GM21619 (cell line): ENCODE measurements at regions not wholly inside any gene's neighbourhood (a gene's known extent, or its start where the extent isn't known, plus 50 kb on each side); places are given as distances from the start of the nearest gene placed in this dataset.
"Not testable (repeated sequence)": the region's sequence is repeated elsewhere in the genome, so short reads cannot be mapped to it uniquely, and the experiment has no call there.

Experiments used
- ATAC-seq: cut with Tn5 transposase; IDR thresholded peaks from one replicate; pipeline ENCODE4 v1.9.1; 2021; ENCODE audit not compliant: unreplicated experiment

DNA sequence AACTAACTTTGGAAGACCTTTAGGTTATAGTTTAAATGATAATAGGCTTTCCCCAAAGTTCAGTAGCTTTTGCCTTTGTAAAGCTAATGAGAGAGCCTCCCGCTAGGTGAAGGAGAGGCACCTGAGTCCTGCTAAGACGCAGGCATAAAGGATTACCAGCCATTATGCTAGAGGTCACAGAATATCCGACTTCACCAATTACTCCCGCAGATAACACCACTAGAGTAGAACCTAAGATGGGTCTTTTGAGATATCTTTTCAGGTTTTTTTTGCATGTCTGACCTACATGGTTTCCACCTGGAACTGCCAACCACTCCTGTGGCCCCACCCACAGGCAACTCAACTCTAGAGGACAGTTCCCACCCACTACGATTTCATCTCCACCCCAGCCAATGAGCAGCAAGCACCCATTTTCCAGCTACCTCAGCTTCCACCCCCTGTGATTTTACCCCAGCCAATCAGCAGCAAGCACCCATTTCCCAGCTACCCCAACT, 314.3 kb downstream of the BRD1 start:
- ATAC-seq: no peak

DNA sequence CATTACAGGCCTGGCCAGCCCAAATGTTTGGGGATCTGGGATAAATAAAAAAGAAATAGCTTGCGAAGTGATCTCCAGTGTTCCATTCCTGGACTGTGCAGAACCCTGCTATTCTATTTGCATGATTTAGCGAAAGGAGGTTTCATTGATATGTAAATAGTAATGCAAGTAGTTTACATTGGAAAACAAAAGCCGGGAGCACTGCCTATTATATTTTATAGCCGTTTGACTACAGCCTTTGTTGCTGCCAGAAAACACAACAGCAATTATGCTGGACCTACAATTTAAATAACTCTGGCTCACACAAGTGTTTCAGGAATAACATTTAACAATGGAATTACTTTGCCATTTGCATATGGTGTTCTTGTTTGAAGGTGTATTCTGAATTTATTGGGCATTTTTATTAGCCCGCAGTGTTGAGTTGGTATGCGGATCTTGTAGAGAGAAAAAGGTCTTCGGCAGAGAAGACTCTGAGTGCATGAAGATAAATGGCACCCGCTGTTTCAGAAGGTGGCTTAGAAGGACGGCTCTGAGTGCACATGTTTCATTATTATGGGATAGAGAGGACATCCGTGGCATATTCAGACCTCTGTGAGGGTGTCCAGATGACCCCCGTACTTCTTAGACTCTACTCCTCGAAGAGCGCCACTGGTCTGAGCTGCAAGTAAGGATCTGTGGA, 315.0 kb downstream of the BRD1 start:
- ATAC-seq: no peak

DNA sequence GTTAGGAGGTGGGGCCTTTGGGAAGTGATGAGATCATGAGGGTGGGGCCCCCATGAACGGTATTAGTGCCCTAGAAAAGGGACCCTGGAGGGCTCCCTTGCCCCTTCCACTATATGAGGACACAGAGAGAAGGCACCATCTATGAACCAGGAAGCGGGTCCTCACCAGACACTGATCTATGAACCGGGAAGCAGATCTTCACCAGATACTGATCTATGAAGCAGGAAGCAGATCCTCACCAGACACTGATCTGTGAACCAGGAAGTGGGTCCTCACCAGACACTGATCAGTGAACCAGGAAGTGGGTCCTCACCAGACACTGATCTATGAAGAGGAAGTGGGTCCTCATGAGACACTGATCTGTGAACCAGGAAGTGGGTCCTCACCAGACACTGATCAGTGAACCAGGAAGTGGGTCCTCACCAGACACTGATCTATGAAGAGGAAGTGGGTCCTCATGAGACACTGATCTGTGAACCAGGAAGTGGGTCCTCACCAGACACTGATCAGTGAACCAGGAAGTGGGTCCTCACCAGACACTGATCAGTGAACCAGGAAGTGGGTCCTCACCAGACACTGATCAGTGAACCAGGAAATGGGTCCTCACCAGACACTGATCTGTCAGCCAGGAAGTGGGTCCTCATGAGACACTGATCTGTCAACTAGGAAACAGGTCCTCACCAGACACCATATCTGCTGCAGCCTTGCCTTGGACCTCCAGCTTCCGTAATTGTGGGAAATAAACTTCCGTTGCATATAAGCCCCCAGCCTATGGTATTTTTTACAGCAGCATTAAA, 316.1 kb downstream of the BRD1 start:
- ATAC-seq: not testable (repeated sequence)

DNA sequence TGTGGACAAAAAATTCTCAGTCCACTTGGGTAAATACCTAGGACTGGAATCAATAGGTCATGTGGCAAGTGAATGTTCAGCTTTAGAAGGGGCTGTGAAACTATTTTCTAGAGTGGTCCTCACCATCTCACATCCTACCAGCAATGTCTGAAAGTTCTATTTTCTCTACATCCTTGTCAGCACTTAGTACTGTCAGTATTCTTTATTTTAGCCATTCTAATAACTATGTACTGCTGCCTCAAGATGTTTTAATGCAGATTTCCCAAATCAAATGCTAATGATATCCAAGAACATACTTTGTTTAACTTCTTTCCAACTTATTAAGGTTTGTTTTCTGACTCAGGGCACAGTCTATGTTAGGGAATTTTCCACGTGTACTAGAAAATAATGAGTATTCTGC, 317.0 kb downstream of the BRD1 start:
- no peak for ATAC-seq

DNA sequence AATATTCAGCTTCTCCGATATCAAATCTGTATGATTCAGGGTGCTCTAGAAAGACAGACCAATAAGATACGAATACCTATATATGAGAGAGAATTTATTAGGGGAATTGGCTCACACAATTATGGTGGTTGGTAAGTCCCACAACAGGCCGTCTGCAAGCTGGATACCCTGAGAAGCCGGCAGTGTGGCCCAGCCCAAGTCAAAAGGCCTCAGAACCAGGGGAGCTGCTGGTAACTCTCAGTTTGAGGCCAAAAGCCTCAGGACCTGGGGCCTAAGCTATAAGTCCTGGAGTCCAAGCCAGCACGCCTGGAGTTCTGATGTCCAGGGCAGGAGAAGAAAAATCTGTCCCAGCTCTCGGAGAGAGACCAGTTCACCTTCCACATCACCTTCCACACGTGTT, 318.7 kb downstream of the BRD1 start:
- ATAC-seq: no peak

DNA sequence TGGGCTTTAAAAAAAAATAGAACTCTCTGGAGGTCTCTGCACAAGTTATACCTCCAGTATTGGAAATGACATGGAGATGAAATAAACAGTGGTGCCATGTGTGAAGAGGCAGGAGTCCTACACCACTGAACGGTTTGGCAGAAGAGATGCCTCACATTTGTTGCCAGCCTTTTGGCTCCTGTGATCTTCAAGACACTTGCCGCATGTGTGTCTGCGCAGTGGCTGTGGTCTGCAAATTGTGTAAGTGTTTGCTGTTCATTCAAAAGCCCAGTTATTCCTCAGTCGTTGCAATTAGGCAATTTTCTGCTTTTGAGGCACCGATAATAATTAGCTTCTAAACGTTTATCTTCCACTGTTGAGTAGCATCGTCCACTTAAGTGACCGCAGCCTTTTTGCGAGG, 319.1 kb downstream of the BRD1 start:
- ATAC-seq: no peak

DNA sequence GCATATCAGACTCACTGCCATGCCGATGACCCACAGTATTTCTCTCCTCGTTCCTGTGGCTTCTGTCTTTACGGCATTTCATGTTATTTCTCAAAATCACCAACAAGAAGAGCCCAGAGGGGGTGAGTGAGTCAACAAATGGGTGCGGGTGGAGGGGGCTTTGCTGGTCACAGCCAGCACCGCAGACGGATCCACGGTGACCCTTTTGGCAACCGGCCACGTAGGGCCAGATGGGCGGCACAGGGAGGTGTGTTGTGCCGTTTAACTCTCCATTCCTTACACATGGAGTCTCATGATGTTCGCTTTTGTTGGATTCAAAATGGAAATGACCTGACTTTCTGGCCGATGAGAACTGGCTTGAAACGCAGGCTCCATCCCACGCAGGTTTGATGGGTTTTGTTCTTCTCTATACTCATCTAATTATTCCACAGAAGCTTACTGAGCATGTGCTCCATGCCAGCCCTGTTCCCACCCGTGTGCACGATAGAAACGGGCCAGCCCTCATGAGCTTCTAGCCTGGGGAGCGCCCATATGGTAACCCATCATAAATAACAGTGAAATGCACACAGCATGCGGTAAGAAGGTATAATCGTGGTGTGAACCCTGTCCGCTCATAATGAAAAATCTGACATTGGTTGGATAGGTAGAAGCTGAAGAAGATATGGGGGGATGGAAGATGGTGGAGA, 319.9 kb downstream of the BRD1 start:
- ATAC-seq: no peak

DNA sequence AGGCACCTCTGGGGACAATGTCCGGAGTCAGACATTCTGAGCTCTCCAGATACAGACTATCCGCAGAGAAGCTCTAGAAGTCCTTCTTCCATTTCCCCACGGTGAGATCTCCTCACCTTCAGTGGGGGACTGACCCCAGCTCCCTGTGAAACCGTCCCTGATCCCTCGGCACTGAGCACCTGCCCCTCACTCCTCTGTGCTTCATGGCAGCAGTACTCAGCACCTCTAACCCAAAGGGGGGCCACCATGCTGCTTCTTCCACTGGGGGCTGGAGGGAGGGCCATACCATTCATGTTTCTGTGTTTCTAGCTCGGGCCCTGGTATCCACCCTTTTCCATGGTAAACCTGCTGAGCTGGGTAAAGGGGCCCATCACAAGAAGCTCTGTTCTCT, 321.7 kb downstream of the BRD1 start:
- ATAC-seq: no peak

DNA sequence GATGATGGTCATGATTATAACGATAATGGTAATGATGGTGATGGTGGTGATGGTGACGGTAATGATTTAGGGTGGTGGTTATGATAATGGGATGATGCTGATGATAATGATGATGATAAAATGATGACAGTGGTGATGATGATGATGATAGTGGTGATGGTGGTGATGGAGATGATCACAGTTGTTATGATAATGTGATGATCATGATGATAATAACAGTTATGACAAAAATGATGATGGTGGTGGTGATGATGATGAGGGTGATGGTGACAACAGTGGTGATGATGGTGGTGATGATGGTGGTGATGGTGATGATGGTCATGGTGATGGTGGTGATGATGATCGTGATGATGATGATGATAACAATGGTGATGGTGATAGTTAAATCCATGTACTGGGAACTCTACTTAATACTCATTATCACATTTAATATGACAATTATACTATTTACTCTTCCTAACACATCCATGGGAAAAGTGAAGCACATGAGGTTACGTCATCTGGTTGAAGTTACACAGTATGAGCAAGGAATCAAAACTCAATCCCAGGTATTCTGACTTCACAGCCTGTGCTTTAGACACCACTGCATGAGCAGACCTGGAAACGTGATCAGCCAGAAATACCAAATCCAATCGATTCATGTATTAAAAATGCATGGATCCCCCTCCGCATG, 322.2 kb downstream of the BRD1 start:
- ATAC-seq: no peak

DNA sequence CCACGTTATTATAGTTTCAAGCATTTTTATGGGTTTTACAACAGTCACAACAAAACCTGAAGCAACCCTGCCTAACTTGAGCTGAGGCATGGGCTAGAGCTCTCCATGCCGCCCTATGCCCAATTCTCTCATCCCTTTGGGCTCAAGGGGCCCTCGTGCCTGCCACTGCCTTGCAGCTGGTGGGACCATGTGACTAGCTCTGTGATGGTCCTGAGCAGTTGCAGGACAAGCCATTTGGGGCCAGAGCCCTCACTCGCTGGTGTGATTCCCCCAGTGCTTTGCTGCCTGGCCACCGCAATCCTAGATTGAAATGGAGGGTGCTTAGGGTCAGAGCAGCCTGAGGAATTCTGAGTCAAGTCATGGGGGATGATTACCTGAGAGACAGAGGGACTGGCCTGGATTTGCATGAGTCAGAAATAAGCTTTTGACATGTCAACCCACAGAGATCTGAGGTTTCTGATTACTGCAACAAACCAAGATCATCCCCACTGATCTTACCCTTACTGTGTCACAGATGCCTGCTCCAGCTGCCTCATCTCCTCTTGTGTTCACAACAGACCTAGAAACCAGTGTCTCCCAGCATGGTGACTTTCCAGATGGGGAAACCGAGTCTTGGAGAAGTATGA, 323.7 kb downstream of the BRD1 start:
- no peak for ATAC-seq

DNA sequence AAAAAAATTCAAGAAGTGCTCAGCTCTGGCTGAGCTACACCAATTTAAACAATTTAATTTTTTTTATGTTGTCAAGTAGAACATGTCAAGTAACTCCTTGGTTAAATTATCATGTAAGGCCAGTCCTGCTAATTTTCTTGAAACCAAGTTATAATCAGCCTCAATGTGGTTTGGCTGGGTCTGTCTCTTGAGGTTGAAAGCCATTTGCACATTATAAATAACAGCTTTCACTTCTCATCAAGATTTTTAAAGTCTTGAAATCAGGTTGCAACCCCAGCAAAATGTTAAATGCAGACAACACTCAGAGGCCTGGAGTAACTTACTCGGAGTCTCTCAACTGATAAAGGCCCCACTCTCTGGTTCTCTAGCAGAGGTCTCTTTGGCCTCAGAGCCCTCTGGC, 324.4 kb downstream of the BRD1 start:
- ATAC-seq: no peak

DNA sequence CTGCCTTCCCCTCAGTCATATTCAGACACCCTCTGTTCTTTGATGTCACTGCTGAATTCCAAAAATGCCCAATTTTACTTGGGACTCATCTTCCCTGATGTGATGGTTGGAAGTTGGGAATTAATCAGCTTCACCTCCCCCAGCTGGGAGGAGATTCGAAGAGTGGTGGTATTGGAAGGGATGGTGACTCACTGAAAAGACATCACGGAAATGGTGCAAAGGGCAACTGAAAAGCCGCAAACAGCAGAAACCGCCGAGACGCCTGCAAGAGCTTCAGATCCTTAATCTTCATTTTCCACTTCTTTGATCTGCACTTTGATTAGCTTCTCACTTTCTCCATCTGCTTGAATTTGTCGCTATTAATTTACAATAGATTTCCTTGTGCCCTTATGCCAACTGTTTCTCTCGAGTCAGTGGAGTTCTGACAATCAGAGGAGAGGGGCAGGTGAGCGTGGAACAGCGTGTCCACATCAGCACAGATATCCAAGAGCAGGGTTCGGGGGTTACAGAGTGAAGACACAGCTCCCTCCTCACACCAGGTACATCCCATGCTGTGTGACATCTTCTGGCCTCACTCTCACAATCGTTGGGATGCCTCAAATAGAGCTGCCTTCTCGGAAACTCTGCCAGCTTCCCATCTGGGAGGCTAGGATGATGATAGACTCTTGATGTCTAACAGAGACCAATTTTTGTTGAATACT, 325.4 kb downstream of the BRD1 start:
- no peak for ATAC-seq

DNA sequence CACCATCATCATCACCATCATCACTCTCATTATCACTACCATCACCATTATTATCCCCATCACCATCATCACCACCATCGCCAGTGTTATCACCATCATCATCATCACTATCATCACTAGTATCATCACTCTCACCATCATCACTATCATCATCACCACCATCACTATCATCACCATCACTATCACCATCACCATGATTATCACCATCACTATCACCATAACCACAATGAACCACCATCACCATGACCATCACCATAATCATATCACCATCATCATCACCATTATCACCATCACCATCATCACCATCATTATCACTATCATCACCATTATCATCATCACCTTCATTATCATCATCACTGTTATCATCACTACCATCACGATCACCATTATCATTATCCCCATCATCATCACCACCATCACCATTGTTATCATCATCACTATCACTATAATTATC, 326.7 kb downstream of the BRD1 start:
- ATAC-seq: no peak

DNA sequence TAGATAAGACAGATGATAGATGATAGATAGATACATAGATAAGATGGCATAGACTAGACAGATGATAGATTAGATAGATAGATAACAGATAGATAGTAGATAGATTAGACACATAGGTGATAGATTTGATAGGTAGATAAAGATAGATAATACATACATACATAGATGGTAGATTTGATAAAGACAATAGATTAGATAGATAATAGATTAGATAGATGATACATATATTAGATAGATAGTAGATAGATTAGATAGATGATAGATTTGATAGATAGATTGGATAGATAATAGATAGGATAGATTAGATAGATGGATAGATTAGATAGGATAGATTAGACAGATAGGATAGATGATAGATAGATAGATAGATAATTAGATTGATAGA, 327.6 kb downstream of the BRD1 start:
- ATAC-seq: no peak

DNA sequence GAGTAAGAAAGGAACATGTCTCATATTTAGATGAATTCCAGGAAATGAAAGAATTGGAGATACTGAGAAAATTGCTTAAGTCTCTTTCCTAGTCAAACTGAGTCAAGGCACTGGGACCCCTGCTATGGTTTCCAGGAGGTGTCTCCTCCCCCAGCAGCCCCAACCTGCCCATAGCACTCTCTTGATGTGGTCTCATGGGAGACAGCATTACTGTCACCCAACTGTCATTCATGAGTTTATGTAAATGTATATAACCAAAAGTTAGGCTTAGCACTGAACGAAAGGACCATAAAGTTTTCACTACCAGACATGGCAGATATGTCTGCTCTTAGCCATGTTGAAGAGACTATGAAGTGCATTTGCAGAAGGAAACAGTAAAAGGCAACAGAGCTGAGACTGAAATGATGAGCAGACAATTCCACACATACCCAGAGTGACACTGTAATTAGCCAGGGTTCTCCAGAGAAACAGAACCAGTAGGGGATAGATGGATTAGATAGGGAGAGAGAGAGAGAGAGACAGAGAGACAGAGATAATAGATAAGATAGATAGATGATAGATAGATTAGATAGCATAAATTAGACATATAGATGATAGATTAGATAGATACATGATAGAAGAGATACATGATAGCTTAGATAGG, 328.1 kb downstream of the BRD1 start:
- no peak for ATAC-seq

DNA sequence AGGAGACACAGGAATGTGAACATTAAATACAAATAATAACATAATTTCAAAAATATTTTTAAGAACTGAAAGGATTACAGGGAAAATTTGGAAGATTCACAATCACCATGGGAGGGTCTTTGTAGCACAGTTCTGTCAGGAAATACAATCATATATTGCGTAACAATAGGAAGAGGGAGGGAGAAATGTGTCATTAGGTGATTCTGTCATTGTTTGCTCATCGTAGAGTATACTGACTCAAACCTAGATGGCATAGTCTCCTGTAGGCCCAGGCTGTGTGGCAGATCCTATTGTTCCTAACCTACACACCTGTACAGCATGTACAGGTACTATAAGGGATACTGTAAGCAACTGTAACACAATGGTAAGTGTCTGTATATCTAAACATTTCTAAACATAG, 330.4 kb downstream of the BRD1 start:
- no peak for ATAC-seq

DNA sequence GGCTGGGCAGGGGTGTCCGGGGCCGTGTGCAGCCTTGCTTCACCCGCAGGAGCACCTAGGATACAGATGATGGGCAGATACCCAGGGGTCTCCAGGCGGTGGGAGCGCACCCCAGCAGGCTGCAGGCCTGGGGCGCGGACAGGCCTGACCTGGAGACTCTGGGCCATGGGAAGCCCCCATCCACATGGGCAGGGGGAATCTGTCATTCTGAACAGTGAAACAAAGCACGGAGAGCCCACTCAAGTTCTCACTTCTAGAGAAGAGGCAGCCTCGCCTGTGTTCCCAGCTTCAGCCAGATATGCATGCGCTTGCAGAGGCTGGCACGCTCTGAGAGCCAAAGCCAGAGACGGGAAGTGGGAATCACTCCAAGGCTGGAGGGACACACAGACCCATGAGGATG, 333.1 kb downstream of the BRD1 start:
- no peak for ATAC-seq

DNA sequence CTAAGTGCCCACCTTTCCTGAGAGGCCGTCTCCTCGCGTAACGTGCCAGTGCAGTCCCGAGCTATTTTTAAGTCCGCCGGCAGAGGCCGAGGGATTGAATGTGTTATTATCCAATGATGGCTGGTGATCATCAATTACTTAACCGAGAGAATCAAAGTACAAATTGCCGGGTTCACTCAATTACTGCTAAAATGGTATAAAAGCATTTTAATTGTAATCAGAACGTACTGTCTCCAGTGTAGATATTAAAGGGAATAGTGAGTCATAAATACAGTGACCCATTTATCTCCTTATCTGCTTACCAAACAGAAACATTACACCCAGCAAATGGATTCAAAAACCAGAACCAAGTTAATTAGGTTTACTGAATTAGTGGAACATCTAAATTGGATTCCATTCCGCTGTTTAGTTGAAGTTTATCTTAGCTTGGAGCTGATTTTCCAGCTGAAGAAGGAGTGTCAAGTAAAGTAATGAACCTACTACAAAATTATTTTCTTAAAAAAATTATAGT, 334.9 kb downstream of the BRD1 start:
- no peak for ATAC-seq

DNA sequence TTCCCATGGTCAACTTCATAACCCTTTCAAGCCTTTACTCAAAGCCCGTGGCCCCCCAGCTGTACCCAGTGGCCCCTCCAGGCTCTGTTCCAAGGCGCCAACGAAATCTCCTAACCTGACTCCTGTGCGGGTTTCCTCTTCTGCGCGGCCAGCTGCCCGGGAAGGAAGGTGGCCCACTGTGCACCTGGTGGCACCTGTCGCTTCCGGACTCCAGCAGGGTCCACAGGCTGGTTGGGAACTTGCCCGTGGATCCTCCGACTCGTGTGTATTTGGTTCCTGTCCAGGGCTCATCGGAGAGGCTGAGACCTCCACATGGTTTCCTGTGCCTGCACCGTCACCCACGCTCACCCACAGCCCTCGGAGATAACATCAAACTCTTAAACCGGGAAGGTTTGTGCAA, 335.4 kb downstream of the BRD1 start:
- no peak for ATAC-seq

DNA sequence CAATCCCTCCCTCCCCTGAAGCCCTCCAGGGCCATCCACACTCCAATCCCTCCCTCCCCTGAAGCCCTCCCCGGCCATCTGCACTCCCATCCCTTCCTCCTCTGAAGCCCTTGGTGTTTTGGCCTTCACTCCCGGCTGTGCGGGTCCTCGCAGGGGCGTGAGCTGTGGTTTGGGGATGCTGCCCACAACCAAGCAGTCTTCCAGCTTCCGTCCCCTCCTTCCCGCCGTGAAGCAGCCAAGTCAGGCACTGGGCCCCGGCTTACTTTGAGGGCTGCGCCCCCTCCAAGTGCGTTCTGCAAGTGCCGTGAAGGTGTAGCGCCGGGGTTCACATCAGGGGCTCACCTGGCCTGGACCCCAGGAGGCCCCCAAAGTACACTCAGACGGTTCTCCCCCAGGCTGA, 335.9 kb downstream of the BRD1 start:
- ATAC-seq: no peak
